Colonic mucosa (tissue), 4 donors: ENCODE measurements at regions not wholly inside any gene's neighbourhood (a gene's known extent, or its start where the extent isn't known, plus 50 kb on each side); places are given as distances from the start of the nearest gene placed in this dataset.

ENCODE experiments used
- DNase-seq: peaks from one replicate; pipeline ENCODE4 v3.0.0-alpha.2; 2020
- H3K27ac ChIP-seq: fragments of 200-600 bp; one replicate; pipeline ENCODE4 v1.8.0; 2021
- H3K27me3 ChIP-seq: fragments of 200-600 bp; one replicate; pipeline ENCODE4 v1.8.0; 2021
- H3K36me3 ChIP-seq: fragments of 200-600 bp; one replicate; pipeline ENCODE4 v1.8.0; 2021
- H3K4me1 ChIP-seq: fragments of 200-600 bp; one replicate; pipeline ENCODE4 v1.8.0; 2021; ENCODE audit warnings: mild to moderate bottlenecking
- H3K4me3 ChIP-seq: fragments of 200-600 bp; one replicate; pipeline ENCODE4 v1.8.0; 2021
- H3K9ac ChIP-seq, 2 donors: one replicate each; pipeline ENCODE4 v1.7.0; 2013; ENCODE audit warnings: control low read depth in 2 of 2, low read depth in 2 of 2, low read length in 2 of 2
- H3K9me3 ChIP-seq: fragments of 200-600 bp; one replicate; pipeline ENCODE4 v1.8.0; 2021
- intact Hi-C: fragments of 100-400 bp; cut with DNase I; formaldehyde crosslinking; loops from one replicate; pipeline ENCODE4 v1.14.1; 2022
- TF ChIP-seq, protein P1 (sequence below): fragments of 200-600 bp; IDR thresholded peaks from one replicate; pipeline ENCODE4 v1.8.0; 2022; ENCODE audit warnings: antibody characterized with exemption, mild to moderate bottlenecking
- donor health status: healthy.
- donor health status: DM: no; HTN: no; CAD: no.
- donor health status: DM: no; HTN: no; CAD: no.

DNA sequence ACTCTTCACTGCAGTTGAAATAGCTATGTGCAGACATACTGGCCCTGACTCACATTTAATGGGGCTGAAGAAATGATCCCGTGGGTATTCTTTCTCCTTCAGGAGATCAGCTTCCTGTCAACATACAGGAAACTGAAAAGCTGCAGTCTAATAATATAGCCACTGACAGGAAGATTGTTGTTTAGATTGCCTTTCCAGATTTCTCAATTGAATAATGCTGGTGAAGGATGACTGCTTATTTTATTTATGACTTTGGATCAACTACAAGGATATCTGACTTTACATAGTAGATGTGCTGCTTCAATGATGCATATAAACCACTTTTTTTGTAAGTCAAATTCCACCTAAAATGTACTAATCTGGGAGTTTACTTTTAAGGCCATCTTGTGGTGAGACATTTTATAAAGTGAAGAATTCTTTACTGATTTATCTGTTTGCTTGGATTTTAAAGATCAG lies 93.4 kb upstream of the MAP4K3 start:
- H3K4me3 ChIP-seq, result no peak overlapping the region
- TF ChIP-seq, protein P1, sequence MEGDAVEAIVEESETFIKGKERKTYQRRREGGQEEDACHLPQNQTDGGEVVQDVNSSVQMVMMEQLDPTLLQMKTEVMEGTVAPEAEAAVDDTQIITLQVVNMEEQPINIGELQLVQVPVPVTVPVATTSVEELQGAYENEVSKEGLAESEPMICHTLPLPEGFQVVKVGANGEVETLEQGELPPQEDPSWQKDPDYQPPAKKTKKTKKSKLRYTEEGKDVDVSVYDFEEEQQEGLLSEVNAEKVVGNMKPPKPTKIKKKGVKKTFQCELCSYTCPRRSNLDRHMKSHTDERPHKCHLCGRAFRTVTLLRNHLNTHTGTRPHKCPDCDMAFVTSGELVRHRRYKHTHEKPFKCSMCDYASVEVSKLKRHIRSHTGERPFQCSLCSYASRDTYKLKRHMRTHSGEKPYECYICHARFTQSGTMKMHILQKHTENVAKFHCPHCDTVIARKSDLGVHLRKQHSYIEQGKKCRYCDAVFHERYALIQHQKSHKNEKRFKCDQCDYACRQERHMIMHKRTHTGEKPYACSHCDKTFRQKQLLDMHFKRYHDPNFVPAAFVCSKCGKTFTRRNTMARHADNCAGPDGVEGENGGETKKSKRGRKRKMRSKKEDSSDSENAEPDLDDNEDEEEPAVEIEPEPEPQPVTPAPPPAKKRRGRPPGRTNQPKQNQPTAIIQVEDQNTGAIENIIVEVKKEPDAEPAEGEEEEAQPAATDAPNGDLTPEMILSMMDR, result no peak
- intact Hi-C loops, result no loop called here

DNA sequence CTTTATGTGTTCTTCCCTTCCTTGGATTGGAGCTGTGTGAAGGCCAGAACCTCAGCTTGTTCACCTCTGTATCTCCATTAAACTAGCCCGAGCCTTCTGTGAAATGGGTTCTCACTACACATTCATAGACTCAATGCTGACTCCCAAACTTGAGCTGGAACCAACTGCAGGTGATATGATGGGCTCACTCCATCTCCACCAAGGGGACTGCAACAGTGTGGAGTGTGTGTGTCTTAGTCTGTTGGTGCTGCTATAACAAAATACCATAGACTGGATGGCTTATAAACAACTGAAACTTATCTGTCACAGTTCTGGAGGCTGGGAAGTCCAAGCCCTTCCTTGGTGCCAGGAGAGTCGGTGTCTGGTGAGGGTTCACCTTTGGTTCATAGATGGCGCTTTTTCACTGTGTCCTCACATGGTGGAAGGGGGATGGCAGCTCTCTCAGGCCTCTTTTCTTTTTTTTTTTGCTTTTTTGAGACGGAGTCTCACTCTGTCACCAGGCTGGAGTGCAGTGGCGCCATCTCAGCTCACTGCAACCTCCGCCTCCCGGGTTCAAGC lies 94.2 kb upstream of the MAP4K3 start:
- H3K4me3 ChIP-seq, result no peak overlapping the region
- no peaks in the 10 kb centered on the region for H3K9me3 ChIP-seq
- no peaks in the 10 kb centered on the region for H3K4me1 ChIP-seq
- TF ChIP-seq, protein P1, result no peak
- intact Hi-C loops, result no loop called here
- H3K36me3 ChIP-seq, result no peaks in the 10 kb centered on the region
- no peaks in the 10 kb centered on the region for H3K27me3 ChIP-seq
- no peak overlapping the region for H3K9ac ChIP-seq
- DNase-seq, result no peak
- H3K27ac ChIP-seq, result no peak overlapping the region

More for the DNA sequence above, 93.4 kb upstream of the MAP4K3 start:
- H3K27me3 ChIP-seq, result no peaks in the 10 kb centered on the region
- DNase-seq, result no peak
- H3K9me3 ChIP-seq, result no peaks in the 10 kb centered on the region
- H3K27ac ChIP-seq, result no peak overlapping the region
- H3K9ac ChIP-seq, result no peak overlapping the region
- H3K36me3 ChIP-seq, result no peaks in the 10 kb centered on the region
- no peaks in the 10 kb centered on the region for H3K4me1 ChIP-seq

DNA sequence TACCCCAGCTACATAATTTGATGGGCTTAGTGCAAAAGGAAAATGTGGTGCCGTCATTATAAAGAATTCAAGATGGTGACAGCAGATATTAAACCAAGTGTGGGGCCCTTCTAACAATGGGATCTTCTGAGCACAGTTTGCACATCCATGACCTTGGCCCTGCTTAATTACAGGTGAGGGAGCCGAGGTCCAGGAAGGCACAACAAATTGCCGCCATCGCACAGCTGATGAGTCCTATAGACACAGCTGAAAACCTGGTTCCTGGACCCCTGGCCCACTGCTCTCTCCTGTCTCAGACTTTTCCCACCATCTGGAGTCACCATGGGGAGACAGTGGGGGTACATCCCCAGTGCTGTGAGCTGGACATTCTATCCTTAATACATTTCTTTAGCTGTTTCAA lies 95.8 kb upstream of the MAP4K3 start:
- Histone ChIP-seq H3K9ac (no peak overlapping the region), H3K36me3 (no peaks in the 10 kb centered on the region), H3K27me3 (no peaks in the 10 kb centered on the region), H3K27ac (no peak overlapping the region), H3K4me3 (no peak overlapping the region), H3K4me1 (no peaks in the 10 kb centered on the region), H3K9me3 (no peaks in the 10 kb centered on the region)
- DNase-seq, result no peak
- TF ChIP-seq, protein P1, result no peak
- intact Hi-C loops, result no loop called here

DNA sequence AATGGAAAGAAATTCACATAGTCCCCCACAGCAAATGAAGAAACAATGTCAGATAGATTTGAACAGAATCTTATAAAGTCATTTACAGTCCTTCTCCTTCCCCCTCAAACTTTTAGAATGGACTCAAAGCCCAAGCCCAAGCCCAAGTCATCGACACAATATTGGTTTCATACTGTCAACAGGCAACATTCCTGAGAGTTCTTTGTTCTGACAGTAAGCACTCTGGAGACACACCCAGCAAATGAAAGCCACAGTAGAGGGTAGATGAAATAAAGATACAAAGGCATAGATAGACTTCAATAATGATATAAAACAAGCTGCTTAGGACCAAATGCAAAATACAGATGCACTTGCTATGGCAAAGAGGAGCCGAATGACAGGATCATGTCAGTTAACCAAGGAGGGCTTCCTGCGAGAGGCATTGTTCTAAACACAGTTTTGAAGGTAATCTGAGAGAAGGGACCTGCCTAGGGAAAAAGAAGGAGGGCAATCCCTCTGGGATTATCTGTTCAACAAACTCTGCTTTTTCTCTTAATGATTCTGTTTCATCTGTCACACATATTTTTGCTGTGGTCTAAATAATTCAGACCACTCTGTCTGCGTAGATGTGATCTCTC lies 97.1 kb upstream of the MAP4K3 start:
- H3K36me3 ChIP-seq, result no peaks in the 10 kb centered on the region
- no peaks in the 10 kb centered on the region for H3K9me3 ChIP-seq
- TF ChIP-seq, protein P1, result no peak
- no peak overlapping the region for H3K9ac ChIP-seq
- intact Hi-C loops, result no loop called here
- H3K4me3 ChIP-seq, result no peak overlapping the region
- H3K27me3 ChIP-seq, result no peaks in the 10 kb centered on the region
- H3K4me1 ChIP-seq, result no peaks in the 10 kb centered on the region
- no peak for DNase-seq
- H3K27ac ChIP-seq, result no peak overlapping the region

DNA sequence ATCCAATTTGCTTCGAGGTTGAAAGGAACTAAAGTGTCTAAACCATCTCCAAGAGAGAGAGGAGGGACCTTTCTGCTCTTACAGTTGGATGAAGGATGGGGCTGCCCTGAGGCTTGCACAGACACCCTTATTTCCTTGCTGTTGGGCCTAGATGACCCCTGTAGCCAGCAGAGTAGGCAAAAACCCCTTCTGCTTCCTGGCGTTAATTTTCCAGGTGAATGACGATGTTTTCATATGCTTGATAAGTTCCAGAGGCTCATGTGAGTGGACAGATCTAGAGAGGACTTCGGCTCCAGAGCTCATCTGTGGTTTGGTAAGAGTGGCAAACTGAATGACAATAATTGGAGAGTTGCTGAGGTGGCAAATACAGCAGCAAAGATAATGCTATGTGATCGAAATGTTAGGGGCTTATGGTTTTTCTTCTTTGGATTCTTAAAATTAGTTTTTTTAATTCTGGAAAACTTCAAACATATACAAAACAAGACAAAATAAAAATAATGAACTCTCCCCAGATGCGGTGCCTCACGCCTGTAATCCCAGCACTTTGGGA lies 98.6 kb upstream of the MAP4K3 start:
- H3K9ac ChIP-seq, result no peak overlapping the region
- H3K9me3 ChIP-seq, result no peaks in the 10 kb centered on the region
- no peaks in the 10 kb centered on the region for H3K36me3 ChIP-seq
- no peak for DNase-seq
- H3K27ac ChIP-seq, result no peak overlapping the region
- intact Hi-C loops, result no loop called here
- TF ChIP-seq, protein P1, result no peak
- H3K4me1 ChIP-seq, result no peaks in the 10 kb centered on the region
- H3K4me3 ChIP-seq, result no peak overlapping the region
- H3K27me3 ChIP-seq, result no peaks in the 10 kb centered on the region
